Eye (tissue), 1 donor: ENCODE measurements at regions not wholly inside any gene's neighbourhood (a gene's known extent, or its start where the extent isn't known, plus 50 kb on each side); places are given as distances from the start of the nearest gene placed in this dataset.
A peak's percentile ranks its signal among the peaks of the same experiment; 100 is the strongest.

Source experiments
- DNase-seq: peaks from one replicate; pipeline ENCODE4 v3.0.0-alpha.2; 2015

GRCh38 chr3:30069056-30069455 is 537.3 kb upstream of the TGFBR2 start:
- no peak for DNase-seq

DNA sequence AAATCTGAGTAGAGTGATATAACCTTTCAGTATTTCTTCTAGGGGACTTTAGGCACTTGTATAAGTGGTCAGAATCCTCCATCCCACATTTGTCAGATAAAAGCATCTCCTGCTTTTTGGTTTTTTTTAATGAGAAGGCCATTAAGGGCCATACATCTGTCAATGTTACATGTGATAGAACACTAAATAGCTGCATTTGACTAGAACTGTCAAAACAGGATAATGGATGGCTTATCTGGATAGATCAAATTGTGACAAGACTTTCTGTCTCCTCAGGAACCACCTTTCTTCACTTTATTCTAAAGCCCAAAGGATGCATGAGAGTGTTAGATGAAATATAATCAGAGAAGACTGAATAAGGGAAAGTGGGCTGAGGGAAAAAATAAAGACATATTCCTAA is 533.4 kb upstream of the TGFBR2 start:
- no peak for DNase-seq

GRCh38 chr3:30073622-30074021 is 532.8 kb upstream of the TGFBR2 start:
- DNase-seq, result peak; percentile 31

GRCh38 chr3:30075514-30075913 is 530.9 kb upstream of the TGFBR2 start:
- no peak for DNase-seq

- no peak for DNase-seq
Observed at GRCh38 chr3:30076899-30077298, 529.5 kb upstream of the TGFBR2 start.

DNA sequence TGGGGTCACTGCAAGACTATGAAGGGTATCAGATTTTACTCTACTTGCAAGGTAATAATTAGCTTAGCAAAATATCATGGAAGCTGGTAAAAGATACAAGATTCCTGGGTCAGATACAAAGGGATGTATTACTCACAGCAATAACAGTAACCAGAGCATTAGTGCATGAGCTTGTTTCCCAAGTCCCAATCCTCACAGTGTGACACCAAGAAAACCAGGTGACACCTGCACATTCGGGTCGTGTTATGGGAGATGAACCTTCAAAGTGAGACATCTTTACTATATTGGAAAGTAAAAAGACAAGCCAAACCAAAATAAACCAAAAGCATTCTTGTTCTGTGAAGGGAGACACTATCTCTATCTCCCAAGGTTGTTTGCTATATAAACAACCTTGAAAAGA is 528.7 kb upstream of the TGFBR2 start:
- DNase-seq, result no peak

- DNase-seq, result no peak
Observed at GRCh38 chr3:30078736-30079135, 527.7 kb upstream of the TGFBR2 start.

- DNase-seq, result no peak
Observed at GRCh38 chr3:30081904-30082303, 524.5 kb upstream of the TGFBR2 start.

DNA sequence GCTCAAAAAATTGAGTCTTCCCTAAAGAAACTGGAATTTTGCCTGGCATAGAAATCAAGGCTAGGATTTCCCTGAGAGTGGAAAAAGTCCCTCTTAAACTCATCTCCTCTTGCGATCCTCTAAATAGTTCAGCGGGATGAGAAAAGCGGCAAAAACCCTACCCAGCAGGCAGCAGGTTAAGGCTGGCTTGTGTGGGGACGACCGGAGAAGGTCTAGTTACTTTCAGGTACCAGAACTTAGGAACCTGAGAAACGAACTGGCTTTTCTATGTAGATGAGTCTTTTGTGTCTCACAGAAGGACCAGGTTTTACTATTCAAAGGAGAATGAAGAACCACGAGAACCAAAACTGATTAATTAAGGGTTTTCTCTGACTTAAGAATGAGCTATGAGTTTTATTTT is 523.7 kb upstream of the TGFBR2 start:
- DNase-seq, result no peak

DNA sequence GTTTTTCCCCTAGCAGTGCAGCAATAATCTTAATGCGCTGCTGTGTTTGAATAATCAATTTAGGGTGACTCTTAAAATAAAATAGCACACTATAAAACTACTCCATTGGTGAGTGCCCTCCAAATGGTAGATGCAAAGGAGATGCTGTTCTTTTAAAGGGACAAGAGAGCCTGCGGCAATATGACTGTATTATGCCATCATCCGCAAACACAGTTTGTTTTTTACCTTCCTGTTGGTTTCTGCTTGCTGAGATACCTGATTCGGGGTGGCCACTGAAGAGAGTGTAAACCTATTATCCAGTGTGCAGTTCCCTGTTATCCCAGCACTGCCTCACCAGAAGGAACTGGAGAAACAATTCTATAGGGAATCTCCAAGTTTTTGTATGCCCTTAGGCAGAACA is 523.1 kb upstream of the TGFBR2 start:
- DNase-seq, result no peak

- no peak for DNase-seq
Observed at GRCh38 chr3:30084316-30084715, 522.1 kb upstream of the TGFBR2 start.

DNA sequence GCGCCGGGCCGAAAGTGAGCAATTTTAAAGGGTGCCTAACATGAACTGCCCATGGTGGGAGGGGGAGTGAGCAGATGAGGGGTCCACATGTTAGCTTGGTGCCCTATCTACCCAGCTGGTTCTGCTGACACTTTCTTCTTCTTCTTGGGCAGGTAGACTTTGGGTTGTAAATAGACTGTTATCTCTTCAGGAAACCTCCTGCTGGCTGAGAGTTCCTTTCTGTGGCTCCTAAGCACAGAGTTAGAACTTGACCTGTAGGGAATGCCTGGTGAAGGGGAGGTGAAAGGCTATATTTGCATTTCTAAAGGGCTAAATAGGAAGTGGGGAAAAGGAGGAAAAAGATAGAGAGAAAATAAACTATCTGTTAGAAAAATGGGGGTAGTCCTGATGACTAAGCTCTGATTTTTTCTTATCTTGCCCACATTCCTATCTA is 521.4 kb upstream of the TGFBR2 start:
- no peak for DNase-seq

DNA sequence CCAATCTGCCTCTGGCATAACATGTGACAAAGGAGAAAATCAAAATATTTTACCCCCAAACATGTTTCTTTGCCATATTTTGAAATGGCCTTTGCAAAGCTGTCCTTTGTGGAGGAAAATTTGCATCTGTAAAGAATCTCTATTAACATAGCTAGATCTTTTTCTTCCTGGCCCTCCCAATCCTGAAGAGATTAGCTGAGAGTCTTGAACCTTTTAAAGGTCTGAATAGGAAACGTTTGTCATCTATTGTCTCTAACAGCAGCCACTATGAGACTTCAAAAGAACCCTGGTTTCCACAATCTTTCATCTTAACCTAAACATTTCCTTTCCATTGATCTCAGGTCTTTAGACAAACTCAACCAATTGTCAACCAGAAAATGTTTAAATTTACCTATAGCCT is 520.9 kb upstream of the TGFBR2 start:
- DNase-seq, result no peak

GRCh38 chr3:30091686-30092085 is 514.7 kb upstream of the TGFBR2 start:
- DNase-seq, result no peak

DNA sequence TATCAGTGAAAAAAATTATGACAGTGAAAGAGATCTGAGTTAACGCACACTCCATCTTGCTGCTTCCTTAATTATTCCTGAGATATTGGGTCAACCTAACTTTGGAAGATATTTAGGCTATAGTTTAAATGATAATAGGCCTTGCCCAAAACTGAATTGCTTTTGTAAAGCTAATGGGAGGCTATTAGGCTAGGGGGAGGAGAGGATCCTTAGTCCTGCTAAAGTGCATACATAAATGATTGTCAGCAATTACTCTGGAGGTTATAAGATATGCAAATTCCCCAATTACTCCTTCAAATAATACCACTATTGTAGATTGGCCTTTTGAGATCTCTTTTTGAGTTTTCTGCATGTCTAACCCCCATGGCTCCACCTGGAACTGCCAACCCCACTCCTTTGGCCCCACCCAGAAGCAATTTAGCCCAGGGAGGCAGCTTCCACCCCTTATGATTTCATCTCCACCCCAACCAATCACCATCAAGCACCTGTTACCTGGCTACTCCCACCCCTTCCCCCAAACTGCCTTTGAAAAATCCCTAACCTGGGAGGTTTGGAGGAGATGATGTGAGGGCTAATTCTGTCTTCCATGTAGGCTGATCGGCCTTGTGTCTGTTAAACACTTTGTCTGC is 509.3 kb upstream of the TGFBR2 start:
- DNase-seq, result no peak

DNA sequence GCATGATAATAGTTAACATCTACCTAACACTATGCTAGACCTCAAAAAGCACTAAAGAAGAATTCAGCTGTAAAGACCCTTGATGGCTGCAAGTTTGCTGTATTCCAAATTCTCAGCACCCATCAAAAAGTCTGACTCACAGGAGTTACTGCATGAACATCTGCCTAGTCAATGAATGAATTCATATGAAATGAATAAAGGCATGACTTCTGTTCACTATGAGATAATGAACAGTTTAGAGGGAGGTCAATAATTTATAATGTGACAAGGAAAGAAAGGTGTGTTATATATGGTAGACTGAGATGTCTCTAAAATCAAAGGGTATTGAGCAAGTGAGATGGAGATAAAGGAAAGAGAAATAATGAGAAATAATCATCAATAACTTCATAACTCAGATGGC is 508.2 kb upstream of the TGFBR2 start:
- DNase-seq, result no peak

- peak; percentile 5 for DNase-seq
Observed at GRCh38 chr3:30098653-30099455, 507.5 kb upstream of the TGFBR2 start.

DNA sequence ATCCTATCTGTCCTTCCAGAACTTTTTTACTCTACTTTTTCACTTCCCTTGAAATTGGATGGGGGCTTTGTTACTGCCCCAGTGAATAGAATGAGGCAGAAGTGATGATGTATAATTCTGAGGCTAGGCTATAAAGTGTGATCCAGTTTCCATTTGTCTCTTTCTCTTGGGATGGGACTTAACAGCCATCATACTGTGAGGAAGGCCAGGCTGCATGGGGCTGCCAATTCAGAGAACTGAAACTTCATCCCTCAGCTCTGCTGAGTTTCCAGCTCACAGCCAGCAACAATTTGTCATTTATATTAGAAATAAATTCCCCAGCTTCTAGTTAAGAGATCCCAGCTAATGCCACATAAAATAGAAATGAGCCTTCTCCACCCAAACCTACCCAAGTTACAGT is 504.0 kb upstream of the TGFBR2 start:
- no peak for DNase-seq

DNA sequence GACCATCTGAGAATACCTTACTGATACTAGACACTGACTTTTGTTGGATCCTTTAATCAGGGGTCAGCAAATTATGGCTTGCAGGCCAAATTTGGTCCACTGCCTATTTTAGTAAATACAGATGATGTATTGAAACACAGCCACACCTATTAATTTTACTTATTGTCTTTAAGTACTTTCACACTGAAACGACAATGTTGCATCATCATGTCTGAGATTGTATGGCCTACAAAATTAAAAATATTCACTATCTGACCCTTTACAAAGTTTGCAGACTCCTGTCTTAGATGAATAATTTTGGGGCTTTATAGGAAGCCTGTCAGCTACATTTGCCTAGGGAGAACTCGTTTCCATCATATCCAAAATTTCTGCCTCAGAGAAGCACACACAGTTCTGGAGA is 503.2 kb upstream of the TGFBR2 start:
- no peak for DNase-seq

- DNase-seq, result no peak
Observed at GRCh38 chr3:30107531-30107930, 498.9 kb upstream of the TGFBR2 start.

GRCh38 chr3:30112411-30112810 is 494.0 kb upstream of the TGFBR2 start:
- DNase-seq, result no peak

DNA sequence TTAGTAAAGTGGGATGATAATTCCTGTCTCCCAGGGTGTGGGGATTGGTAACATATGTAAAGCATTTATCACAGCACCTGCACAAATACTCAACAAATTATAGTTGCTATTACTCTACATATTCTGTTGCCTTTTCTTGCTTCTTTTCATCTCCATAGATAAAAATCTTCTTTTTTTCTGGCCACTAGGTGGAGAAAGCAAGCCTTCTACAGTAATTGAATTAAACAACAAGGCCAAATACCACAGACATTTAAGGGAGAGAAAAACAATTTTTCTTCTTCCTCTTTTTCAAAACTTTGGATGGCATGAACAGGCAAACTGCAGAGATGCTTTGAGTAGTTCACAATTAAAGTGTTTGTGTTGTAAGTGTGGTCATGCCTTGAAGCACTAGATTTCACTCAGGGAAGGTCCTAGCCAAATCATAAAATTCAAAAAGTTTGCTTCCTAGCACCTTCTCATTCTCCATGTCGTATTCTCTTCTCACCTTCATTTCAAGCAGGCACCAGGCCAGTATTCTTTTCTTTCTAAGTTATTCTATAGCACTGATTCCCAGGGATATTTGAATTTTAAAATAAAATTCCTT is 493.4 kb upstream of the TGFBR2 start:
- DNase-seq, result peak; percentile 72

DNA sequence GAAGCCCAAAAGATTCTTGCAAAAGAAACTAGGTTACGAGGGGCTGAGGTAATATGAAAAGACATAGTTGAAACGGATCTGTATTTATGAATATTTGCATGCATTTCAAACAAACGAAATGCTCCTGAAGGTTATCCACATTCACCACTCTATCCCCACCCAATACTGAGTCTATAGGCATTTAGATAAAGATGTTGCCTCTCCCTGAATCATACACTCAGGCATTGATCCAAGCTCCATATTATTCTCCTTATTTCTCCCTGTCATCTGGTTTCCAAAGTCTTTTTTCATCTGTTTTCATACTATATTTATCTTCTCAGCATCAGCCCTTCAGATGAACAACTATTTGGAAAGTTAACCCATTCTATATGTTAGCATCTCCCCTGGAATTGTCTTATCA is 492.5 kb upstream of the TGFBR2 start:
- no peak for DNase-seq

DNA sequence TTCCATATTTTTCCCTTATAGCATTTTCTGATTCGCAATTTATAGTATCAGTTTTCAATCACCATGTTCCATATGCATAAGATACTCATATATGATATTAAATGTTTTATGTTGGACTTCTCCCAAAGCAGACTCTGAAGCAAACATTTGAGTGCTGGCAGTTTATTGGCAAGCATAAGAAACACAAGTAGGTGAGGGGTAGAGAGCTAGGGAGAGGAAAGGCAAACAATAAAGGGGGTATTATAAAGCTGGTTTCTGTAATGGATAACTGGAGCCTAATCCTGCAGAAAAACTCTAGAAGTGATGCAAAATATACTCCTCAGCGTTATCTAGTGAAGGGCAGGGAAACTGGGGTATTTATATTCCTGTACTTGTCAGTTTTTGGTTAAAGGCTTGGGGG is 491.5 kb upstream of the TGFBR2 start:
- no peak for DNase-seq
